HCT116 (cell line): ENCODE measurements at regions not wholly inside any gene's neighbourhood (a gene's known extent, or its start where the extent isn't known, plus 50 kb on each side); places are given as distances from the start of the nearest gene placed in this dataset.

Source experiments
- ATAC-seq: fragments of 200-7000 bp; cut with Tn5 transposase; 2 replicates; pipeline ENCODE4 v1.9.1; 2020; ENCODE audit warnings: mild to moderate bottlenecking, moderate library complexity
- BruUV-seq: library from RNA; stranded (reverse); fragments of 400-500 nt; replicated peaks from 2 replicates; lab custom pipeline; 2021; lab: Mats Ljungman, UMichigan
- CTCF ChIA-PET: fragments of 300-600 bp; sonication (Branson Sonifier 250); formaldehyde crosslinking; loops from one replicate; lab custom pipeline; 2021; ENCODE audit warnings: antibody characterized with exemption; lab: Charles Lee
- POLR2A ChIA-PET: fragments of 300-600, 350-600 bp; sonication (Branson Sonifier 250); formaldehyde crosslinking; loops from one replicate; lab custom pipeline; 2021; ENCODE audit warnings: antibody characterized with exemption; lab: Charles Lee
- RAD21 ChIA-PET, 2 experiments: fragments of 300-600 bp; sonication (Branson Sonifier 250); formaldehyde crosslinking; loops; one replicate each; lab custom pipeline; 2023; ENCODE audit warnings: low total read pairs in 2 of 2; ENCODE audit not compliant: uncharacterized antibody in 2 of 2, unreplicated experiment in 2 of 2, low non-redundant PET in 1 of 2; lab: Charles Lee
- DNase-seq: peaks from one replicate; pipeline ENCODE4 v3.0.0-alpha.2; 2010; ENCODE audit warnings: low read depth, low spot score
- H2AFZ ChIP-seq: fragments of 200-600 bp; shearing (Covaris generic), sonication (generic); 2 replicates; pipeline ENCODE4 v1.6.1; 2017; ENCODE audit warnings: low read depth, mixed run types, mixed read lengths, antibody characterized with exemption, low read length; ENCODE audit not compliant: poor library complexity, severe bottlenecking
- H3K27ac ChIP-seq: 2 replicates; pipeline ENCODE4 v1.5.1; 2012; ENCODE audit warnings: low read depth, low read length
- H3K27me3 ChIP-seq: fragments of 200-600 bp; sonication (generic); 2 replicates; pipeline ENCODE4 v1.6.1; 2016; ENCODE audit warnings: mixed run types, low read length, mixed read lengths; ENCODE audit not compliant: insufficient read depth
- H3K36me3 ChIP-seq, 2 experiments: fragments of 200-500 bp in 1 of 2; fragments of 200-600 bp in 1 of 2; sonication (Bioruptor generic) in 1 of 2; sonication (generic) in 1 of 2; 2 replicates each; pipeline versions ENCODE4 v1.5.1 to v1.6.1; 2014 to 2016; ENCODE audit warnings: low read length in 2 of 2, inconsistent platforms in 1 of 2, mixed read lengths in 1 of 2, mixed run types in 1 of 2; ENCODE audit not compliant: insufficient read depth in 2 of 2, control insufficient read depth in 1 of 2
- H3K4me1 ChIP-seq, 2 experiments: fragments of 200-600 bp in 1 of 2; sonication (generic) in 1 of 2; 2 replicates each; pipeline versions ENCODE4 v1.5.1 to v1.6.1; 2012 to 2017; ENCODE audit warnings: low read length in 2 of 2, inconsistent platforms in 1 of 2, mild to moderate bottlenecking in 1 of 2, mixed read lengths in 1 of 2, mixed run types in 1 of 2, moderate library complexity in 1 of 2; ENCODE audit not compliant: insufficient read depth in 2 of 2, control insufficient read depth in 1 of 2
- H3K4me2 ChIP-seq: fragments of 200-600 bp; sonication (generic); 2 replicates; pipeline ENCODE4 v1.6.1; 2017; ENCODE audit warnings: mixed run types, low read length, mixed read lengths
- H3K4me3 ChIP-seq, 2 experiments: fragments of 200-600 bp in 1 of 2; sonication (generic) in 1 of 2; replicated peaks in 1 of 2; 2 replicates each; pipeline ENCODE4 v1.5.1; 2011 to 2016; ENCODE audit warnings: low read length in 2 of 2, control low read depth in 1 of 2, low read depth in 1 of 2, mild to moderate bottlenecking in 1 of 2, mixed read lengths in 1 of 2, mixed run types in 1 of 2
- H3K79me2 ChIP-seq: fragments of 200-600 bp; sonication (generic); 2 replicates; pipeline ENCODE4 v1.6.1; 2017; ENCODE audit warnings: mild to moderate bottlenecking, mixed run types, low read length, moderate library complexity, mixed read lengths; ENCODE audit not compliant: insufficient read depth
- H3K9ac ChIP-seq: fragments of 200-600 bp; sonication (generic); 2 replicates; pipeline ENCODE4 v1.6.1; 2016; ENCODE audit warnings: low read length, mixed read lengths
- H3K9me2 ChIP-seq: fragments of 200-600 bp; sonication (generic), shearing (Covaris generic); 2 replicates; pipeline ENCODE4 v1.6.1; 2017; ENCODE audit warnings: mixed run types, mild to moderate bottlenecking, moderate library complexity; ENCODE audit not compliant: insufficient read depth
- H3K9me3 ChIP-seq, 2 experiments: fragments of 200-500 bp in 1 of 2; fragments of 200-600 bp in 1 of 2; sonication (Bioruptor generic) in 1 of 2; sonication (generic) in 1 of 2; 2 replicates each; pipeline ENCODE4 v1.6.1; 2014 to 2017; ENCODE audit warnings: low read length in 2 of 2, mixed read lengths in 2 of 2, inconsistent platforms in 1 of 2, low read depth in 1 of 2, mild to moderate bottlenecking in 1 of 2, mixed run types in 1 of 2, moderate library complexity in 1 of 2; ENCODE audit not compliant: control insufficient read depth in 1 of 2, insufficient read depth in 1 of 2
- H4K20me1 ChIP-seq: fragments of 200-600 bp; sonication (generic), shearing (Covaris generic); 2 replicates; pipeline ENCODE4 v1.6.1; 2017; ENCODE audit warnings: mixed run types, mild to moderate bottlenecking, moderate library complexity; ENCODE audit not compliant: insufficient read depth
- CEBPB ChIP-seq: IDR thresholded peaks from 2 replicates; pipeline ENCODE4 v1.6.1; 2012; ENCODE audit warnings: low read depth
- CTCF ChIP-seq, 3 experiments: fragments of 200-600 bp in 1 of 3; sonication (generic) in 1 of 3; IDR thresholded peaks in 2 of 3; conservative IDR thresholded peaks in 1 of 3; 2 replicates each; pipeline ENCODE4 v1.5.1; 2012 to 2017; ENCODE audit warnings: low read depth in 2 of 3, low read length in 2 of 3, antibody characterized with exemption in 1 of 3, borderline replicate concordance in 1 of 3, control low read depth in 1 of 3, mild to moderate bottlenecking in 1 of 3, mixed read lengths in 1 of 3, mixed run types in 1 of 3, moderate library complexity in 1 of 3; ENCODE audit not compliant: insufficient read depth in 1 of 3
- FOSL1 ChIP-seq: IDR thresholded peaks from 2 replicates; pipeline ENCODE4 v1.6.1; 2012; ENCODE audit warnings: low read depth
- POLR2A ChIP-seq: IDR thresholded peaks from 2 replicates; pipeline ENCODE4 v1.7.0; 2011; ENCODE audit warnings: borderline replicate concordance; ENCODE audit not compliant: insufficient read depth, insufficient read length; ENCODE audit errors: extremely low read depth
- RAD21 ChIP-seq: IDR thresholded peaks from 2 replicates; pipeline ENCODE4 v1.6.1; 2012; ENCODE audit warnings: low read depth, mild to moderate bottlenecking
- REST ChIP-seq: IDR thresholded peaks from 2 replicates; pipeline ENCODE4 v1.6.1; 2012; ENCODE audit warnings: low read depth
- SIN3A ChIP-seq: IDR thresholded peaks from 2 replicates; pipeline ENCODE4 v1.6.1; 2012; ENCODE audit warnings: low read depth
- ZFX ChIP-seq: fragments of 450-650 bp; IDR thresholded peaks from 2 replicates; pipeline ENCODE4 v1.6.1; 2017
- ZNF274 ChIP-seq: fragments of 200-500 bp; sonication (Bioruptor generic); IDR thresholded peaks from 2 replicates; pipeline ENCODE4 v1.6.1; 2014; ENCODE audit warnings: mild to moderate bottlenecking, low read depth, low read length, inconsistent platforms
- intact Hi-C: fragments of 100-400 bp; cut with micrococcal nuclease; formaldehyde crosslinking; loops from 2 replicates; pipeline ENCODE4 v1.10.0; 2022

- Histone ChIP-seq H3K27me3 (peaks cover 18% of the 10 kb centered on the region), H3K4me2 (no peak overlapping the region), H3K4me3 (no peak overlapping the region), H3K9me3 (0 out of 4 replicates have a peak, but pooled peaks cover 0 to 3% of the 10 kb centered on the region in 2 experiments), H2AFZ (no peak overlapping the region), H3K4me1 (no peaks in the 10 kb centered on the region), H3K79me2 (no peaks in the 10 kb centered on the region), H3K27ac (no peak overlapping the region), H3K36me3 (no peaks in the 10 kb centered on the region), H3K9ac (no peak overlapping the region), H4K20me1 (no peaks in the 10 kb centered on the region), H3K9me2 (no peaks in the 10 kb centered on the region)
- TF ChIP-seq CEBPB (no peak), SIN3A (no peak), ZNF274 (no peak), POLR2A (no peak), RAD21 (no peak), CTCF (IDR thresholded peaks at IDR 0.05 in 2 of 3, conservative IDR thresholded peaks at IDR 0.05 in 1 of 3; ENCODE audit: borderline replicate concordance in 1 of 3, insufficient read depth in 1 of 3, low read depth in 2 of 3, low read length in 2 of 3) (no peak)
- no TSS peak for BruUV-seq
- RAD21 ChIA-PET = no interaction called here
- CTCF ChIA-PET = no interaction called here
- POLR2A ChIA-PET = no interaction called here
- intact Hi-C loops = no loop called here
- DNase-seq = no peak
- ATAC-seq = no peak
These were observed 84.7 kb upstream of the TP53I11 start for GRCh38 chr11:45035413-45035812.

GRCh38 chr11:45036010-45036409 lies 85.3 kb upstream of the TP53I11 start:
- POLR2A ChIA-PET = no interaction called here
- CTCF ChIA-PET = no interaction called here
- no TSS peak for BruUV-seq

More at GRCh38 chr11:45036010-45036409, 85.3 kb upstream of the TP53I11 start:
- Histone ChIP-seq H3K4me1 (no peaks in the 10 kb centered on the region), H3K9me2 (no peaks in the 10 kb centered on the region), H3K9me3 (0 out of 4 replicates have a peak, but pooled peaks cover 0 to 3% of the 10 kb centered on the region in 2 experiments), H4K20me1 (no peaks in the 10 kb centered on the region), H3K79me2 (no peaks in the 10 kb centered on the region), H3K4me3 (no peak overlapping the region), H3K36me3 (no peaks in the 10 kb centered on the region), H3K9ac (no peak overlapping the region), H3K27ac (no peak overlapping the region), H2AFZ (no peak overlapping the region), H3K4me2 (no peak overlapping the region), H3K27me3 (peaks cover 15% of the 10 kb centered on the region)
- TF ChIP-seq FOSL1 (no peak), ZFX (no peak), REST (no peak)
- intact Hi-C loops = no loop called here
- DNase-seq (no peak), ATAC-seq (no peak)
- RAD21 ChIA-PET = no interaction called here
